HT-29 (cell line): ENCODE measurements at regions not wholly inside any gene's neighbourhood (a gene's known extent, or its start where the extent isn't known, plus 50 kb on each side); places are given as distances from the start of the nearest gene placed in this dataset.

Experiments used
- DNase-seq: peaks from one replicate; pipeline ENCODE4 v3.0.0-alpha.2; 2015; ENCODE audit warnings: low spot score

DNA sequence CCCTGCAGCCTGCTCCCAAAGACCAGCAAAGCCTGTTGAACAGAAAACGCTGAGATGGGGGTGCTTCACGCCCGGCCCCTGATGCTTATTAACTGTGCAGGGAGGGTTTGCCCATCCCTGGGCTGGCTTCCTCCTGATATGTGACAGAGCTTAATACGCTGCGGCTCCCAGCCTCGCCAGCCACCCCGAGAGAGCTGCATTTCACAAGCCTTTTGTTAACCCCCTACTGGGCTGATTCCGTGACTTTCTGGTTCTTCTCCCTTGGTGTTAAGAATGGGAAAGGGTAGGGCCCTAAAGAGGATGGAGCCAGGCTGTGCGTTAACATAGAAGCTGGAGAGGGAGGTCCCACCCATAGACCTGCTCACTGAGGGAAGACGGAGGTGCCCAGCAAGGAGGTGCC is 211.8 kb downstream of the ENGASE start:
- no peak for DNase-seq

DNA sequence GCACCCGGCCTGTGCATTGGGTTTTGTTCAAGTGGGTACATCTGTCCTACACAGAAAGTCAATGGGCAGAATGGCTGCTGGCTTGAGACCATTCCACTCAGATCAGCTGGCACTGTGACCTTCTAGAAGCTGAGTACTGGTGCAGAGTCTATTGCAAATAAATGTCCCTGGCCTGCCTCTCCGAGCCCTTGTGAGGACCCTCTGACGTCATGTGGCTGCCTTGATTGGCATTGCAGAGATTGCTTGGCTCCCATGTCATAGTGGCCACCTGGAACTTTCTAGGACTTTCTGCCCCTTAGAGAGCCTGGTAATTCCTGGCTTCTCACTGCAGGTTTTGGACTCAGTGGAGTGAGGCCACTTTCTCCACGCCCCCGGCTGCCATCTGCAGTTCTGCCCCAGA is 211.3 kb downstream of the ENGASE start:
- DNase-seq = no peak

- DNase-seq = no peak
Observed at GRCh38 chr17:79282294-79282693, 207.7 kb downstream of the ENGASE start.

- DNase-seq = no peak
Observed at GRCh38 chr17:79281803-79282202, 207.2 kb downstream of the ENGASE start.

DNA sequence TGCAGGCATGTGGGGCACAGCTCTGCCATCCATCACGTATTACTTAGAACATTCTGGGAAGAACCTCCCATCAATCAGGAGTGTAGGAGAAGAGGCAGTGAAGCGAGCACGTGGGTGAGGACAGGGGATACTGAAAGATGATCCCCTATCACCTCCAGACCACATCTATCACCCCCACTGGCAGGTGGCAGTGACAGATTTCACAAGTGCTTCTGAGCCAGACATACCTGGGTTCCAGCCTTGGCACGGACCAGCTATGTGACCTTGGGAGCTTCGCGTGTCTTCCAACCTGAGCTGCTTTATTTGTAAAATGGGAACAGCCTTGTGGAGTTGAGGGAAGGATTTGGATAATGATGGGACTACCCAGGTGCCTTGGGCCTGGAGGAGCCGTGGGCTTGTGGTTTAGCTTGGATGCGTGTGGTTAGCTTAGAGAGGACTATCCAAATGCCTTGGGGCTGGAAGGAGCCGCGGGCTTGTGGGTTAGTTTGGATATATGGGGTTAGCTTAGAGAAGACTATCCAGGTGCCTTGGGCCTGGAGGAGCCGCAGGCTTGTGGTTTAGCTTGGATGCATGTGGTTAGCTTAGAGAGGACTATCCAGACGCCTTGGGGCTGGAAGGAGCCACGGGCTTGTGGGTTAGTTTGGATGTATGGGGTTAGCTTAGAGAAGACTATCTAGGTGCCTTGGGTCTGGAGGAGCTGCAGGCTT is 206.4 kb downstream of the ENGASE start:
- no peak for DNase-seq

DNA sequence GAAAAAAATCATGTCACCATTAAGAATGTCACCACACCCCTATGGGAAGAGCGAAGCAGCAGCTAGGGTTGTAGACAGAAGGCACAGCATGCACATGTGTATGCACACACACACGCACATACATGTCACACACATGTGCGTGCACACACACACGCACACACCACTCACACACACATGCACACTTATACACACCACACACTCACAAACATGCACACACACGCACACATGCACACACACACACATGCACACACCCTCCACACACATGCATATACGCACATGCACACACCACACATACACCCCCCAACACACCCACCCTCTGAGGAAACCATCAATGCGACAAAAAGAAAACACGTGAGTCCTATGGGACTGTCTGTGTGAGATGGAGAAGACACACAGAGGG is 205.4 kb downstream of the ENGASE start:
- DNase-seq = no peak

DNA sequence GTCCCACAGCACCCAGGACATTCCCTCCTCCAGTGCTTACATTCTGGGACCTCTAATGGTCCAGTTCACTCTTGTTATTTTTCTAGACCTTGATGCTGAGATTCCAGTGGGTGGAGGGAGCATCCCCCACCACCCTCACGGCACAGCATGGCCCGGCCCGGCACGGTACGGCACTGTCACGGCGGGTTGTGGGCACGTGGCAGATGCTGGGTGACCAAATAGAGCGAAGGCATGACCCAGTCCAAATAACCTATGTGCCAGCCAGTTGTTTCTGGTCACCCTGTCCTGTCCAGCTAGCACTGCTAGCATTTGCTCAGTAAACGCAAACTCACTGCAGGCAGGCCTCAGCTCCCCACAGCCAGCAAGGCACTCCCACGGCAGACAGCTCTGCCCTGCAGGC is 204.7 kb downstream of the ENGASE start:
- DNase-seq = no peak

- no peak for DNase-seq
Observed at GRCh38 chr17:79276821-79277220, 202.2 kb downstream of the ENGASE start.

DNA sequence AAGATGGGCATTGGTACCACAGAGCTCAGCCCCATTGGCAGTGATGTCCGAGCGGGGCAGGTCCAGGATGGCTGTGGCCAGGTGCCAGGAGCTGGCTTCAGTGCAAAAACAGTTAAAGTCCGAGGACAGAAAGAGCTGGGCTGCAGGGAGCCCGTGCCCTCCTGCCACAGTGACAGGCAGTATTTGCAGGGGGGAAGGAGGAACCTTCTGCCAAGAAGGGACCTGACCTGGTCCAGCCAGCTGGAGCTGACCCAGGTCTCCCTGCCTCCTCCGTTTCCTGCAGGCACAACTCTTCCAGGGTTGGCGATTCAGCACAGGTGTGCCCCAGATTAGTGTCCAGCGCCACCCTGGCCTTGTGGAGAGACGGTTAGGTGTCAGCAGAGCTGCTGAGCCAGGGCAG is 199.0 kb downstream of the ENGASE start:
- DNase-seq = peak; percentile 12

GRCh38 chr17:79272666-79273219 is 198.1 kb downstream of the ENGASE start:
- peak; percentile 54 for DNase-seq

DNA sequence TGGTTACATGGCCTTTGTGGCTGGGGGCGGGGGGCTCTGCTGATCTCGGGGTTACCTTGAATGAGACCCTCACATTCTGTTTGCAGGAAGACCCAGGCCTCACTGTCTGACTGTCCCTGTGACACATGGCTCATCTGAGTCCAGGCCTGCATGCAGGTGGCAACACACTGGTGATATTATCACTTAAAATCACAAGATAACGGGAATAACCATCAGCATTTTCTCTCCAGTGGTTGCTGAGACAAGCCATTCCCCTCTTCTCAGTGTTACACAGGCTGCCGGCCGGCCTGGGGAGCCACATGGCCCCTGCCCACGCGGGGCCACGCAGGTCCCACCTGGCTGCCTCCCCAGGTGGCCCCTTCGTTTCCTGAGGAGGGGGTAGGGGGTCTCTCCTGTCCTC is 197.6 kb downstream of the ENGASE start:
- no peak for DNase-seq

- no peak for DNase-seq
Observed at GRCh38 chr17:79269620-79270019, 195.0 kb downstream of the ENGASE start.

GRCh38 chr17:79263191-79263590 is 188.6 kb downstream of the ENGASE start:
- no peak for DNase-seq

DNA sequence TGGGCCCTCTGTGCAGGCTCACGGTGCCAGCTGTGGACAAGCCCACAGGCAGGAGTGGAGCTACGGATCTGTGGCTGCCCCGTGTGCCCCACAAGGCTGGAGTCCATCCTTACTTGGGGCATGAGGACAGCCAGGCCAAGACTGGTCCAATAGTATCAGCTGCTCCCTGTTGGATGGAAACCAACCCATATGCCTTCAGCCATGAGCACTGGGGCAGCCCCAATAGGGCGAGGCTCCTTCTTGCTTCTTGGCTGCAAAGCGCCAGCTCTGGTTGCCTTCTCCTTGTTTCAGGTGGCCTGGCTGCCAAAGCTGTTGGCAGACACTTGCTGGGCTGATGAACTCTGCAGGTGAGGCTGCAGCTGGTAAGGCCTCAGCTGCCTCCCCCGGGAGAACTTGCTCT is 188.0 kb downstream of the ENGASE start:
- DNase-seq = no peak

- DNase-seq = no peak
Observed at GRCh38 chr17:79261355-79262072, 186.9 kb downstream of the ENGASE start.

DNA sequence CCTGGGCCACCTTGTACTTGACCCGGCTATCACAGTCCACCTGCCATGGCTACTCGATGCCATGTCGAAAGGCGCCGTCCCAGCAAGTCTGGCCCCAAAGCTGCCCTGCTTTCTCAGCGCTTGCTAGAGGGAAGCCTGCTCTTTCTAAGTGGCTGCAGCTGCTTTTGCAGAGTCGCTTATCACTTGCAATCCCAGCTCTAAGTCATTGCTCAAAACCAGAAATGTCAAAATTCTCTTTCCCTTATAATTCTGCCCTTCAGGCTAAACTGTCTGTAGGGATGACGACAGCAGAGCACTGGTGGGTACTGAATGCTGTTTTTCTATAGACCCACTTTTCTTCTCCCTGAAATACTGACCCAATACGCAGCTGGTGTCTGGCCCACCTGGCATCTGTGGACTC is 184.2 kb downstream of the ENGASE start:
- no peak for DNase-seq

- DNase-seq = no peak
Observed at GRCh38 chr17:79258041-79258440, 183.4 kb downstream of the ENGASE start.

DNA sequence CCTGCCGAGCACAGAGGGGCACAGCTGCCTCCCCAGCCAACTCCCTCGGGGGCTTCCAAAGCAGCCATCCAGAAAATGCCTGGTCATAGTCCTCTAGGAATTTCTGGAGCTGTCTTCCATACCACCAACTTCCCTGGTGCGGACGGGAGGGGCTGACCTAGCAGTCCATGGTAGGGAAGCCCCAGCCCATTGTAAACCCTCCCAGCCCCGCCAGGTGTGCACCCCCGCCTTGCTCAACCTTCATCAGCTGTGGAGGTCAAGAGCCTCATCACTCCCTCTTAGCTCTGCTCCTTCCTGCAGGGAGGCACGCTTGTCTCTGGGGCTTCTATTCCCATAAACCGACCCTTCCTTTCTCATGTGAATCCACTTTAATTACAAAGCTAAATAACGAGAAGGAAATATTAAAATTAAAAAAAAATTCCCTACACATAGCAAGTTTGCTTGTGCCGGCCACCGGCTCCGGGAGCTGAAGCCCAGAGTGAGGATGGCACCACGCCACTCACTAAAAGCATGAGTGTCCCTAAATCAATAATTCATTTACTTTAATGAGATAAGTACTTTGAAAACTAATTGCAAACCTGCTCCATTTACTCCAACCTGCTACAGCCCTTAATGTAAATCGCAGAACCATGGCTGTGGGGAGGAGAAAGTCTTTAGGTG is 181.4 kb downstream of the ENGASE start:
- no peak for DNase-seq

DNA sequence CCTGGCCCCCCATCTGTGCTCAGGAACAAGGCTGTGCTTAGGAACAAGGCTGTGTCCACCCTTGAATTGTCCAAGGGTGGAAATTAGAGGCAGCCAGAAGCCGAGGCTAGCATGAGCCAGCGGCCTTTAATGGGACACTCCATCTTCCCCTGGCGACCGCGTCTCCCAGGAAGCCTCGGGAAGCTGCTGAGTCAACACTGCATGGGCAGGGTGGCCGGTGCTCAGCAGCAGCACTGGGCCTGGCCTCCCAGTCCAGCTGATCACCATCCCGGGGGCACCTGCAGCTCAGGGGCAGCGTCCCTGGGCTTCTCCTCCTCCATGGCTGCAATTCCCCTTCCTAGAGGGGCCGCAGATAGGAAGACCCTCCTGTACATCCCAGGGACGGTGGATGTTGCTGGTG is 180.8 kb downstream of the ENGASE start:
- no peak for DNase-seq

DNA sequence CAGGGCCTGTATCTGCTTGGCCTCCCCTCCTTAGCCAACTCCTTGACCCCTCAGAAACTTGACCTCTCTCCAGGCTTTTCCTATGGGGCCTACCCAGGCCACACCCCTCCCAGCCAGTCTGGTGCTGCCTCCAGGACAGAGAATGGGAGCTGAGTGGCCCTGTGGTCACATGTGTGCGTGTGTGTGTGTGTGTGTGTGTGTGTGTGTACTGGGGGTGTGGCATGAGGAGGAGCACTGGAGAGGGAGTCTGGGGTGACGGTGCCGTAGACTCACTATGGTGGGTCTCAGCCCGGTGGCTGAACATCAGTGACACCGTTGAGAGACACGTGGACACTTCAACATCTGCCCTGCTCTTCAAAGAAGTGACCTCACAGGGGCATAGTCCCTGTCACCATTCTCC is 180.4 kb downstream of the ENGASE start:
- DNase-seq = no peak

DNA sequence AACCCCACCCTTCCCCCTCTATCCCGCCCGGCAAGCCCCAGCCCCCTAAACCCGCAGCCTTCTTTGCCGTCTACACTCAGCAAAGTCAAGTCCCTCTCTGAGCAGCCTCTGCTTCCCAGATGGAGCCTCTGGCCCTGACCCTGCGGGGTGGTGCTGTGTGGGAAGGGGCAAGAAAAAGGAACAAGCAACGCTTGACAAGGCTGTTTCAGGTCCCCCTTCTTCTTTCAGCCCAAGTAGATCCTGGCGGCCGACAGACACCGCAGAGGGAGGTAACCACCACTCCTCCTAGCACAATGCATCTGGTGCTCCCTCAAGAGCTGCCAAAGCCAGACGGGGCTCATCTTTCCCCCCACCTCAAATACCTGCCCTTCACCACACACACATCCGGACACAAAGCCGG is 178.3 kb downstream of the ENGASE start:
- DNase-seq = no peak

- DNase-seq = no peak
Observed at GRCh38 chr17:79251824-79252223, 177.2 kb downstream of the ENGASE start.
